Neural crest cell (in vitro differentiated cells): ENCODE measurements at regions not wholly inside any gene's neighbourhood (a gene's known extent, or its start where the extent isn't known, plus 50 kb on each side); places are given as distances from the start of the nearest gene placed in this dataset.

ENCODE experiments used
- DNase-seq: peaks from one replicate; pipeline ENCODE4 v3.0.0; 2021; ENCODE audit warnings: low read depth, mixed read lengths, low spot score
- H3K27ac Mint-ChIP-seq: one replicate; pipeline ENCODE4 v1.8.0; 2021; ENCODE audit warnings: mild to moderate bottlenecking, mixed read lengths; ENCODE audit not compliant: unreplicated experiment
- H3K27me3 Mint-ChIP-seq: 2 replicates; pipeline ENCODE4 v1.8.0; 2021; ENCODE audit warnings: low read depth, mild to moderate bottlenecking, mixed read lengths
- H3K36me3 Mint-ChIP-seq: 2 replicates; pipeline ENCODE4 v1.8.0; 2021; ENCODE audit warnings: low read depth, mild to moderate bottlenecking, mixed read lengths
- H3K4me1 Mint-ChIP-seq: 2 replicates; pipeline ENCODE4 v1.8.0; 2021; ENCODE audit warnings: mixed read lengths
- H3K4me3 Mint-ChIP-seq: one replicate; pipeline ENCODE4 v1.8.0; 2021; ENCODE audit warnings: mild to moderate bottlenecking, mixed read lengths
- H3K9me3 Mint-ChIP-seq: 2 replicates; pipeline ENCODE4 v1.8.0; 2021; ENCODE audit warnings: mixed read lengths
- TF ChIP-seq, protein P1 (sequence below): fragments of 200-600 bp; sonication (generic); conservative IDR thresholded peaks from 2 replicates; pipeline ENCODE4 v1.5.0; 2021; ENCODE audit warnings: antibody characterized with exemption, mild to moderate bottlenecking

- Mint-ChIP-seq H3K27ac (no peak overlapping the region), H3K4me1 (peaks cover 11% of the 10 kb centered on the region), H3K27me3 (no peaks in the 10 kb centered on the region), H3K9me3 (peaks cover under 1% of the 10 kb centered on the region), H3K36me3 (no peaks in the 10 kb centered on the region), H3K4me3 (no peak overlapping the region)
- TF ChIP-seq, protein P1, sequence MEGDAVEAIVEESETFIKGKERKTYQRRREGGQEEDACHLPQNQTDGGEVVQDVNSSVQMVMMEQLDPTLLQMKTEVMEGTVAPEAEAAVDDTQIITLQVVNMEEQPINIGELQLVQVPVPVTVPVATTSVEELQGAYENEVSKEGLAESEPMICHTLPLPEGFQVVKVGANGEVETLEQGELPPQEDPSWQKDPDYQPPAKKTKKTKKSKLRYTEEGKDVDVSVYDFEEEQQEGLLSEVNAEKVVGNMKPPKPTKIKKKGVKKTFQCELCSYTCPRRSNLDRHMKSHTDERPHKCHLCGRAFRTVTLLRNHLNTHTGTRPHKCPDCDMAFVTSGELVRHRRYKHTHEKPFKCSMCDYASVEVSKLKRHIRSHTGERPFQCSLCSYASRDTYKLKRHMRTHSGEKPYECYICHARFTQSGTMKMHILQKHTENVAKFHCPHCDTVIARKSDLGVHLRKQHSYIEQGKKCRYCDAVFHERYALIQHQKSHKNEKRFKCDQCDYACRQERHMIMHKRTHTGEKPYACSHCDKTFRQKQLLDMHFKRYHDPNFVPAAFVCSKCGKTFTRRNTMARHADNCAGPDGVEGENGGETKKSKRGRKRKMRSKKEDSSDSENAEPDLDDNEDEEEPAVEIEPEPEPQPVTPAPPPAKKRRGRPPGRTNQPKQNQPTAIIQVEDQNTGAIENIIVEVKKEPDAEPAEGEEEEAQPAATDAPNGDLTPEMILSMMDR, result no peak
- DNase-seq, result no peak
These were observed 127.4 kb downstream of the ZNF330 start for GRCh38 chr4:141348125-141348524.

- Mint-ChIP-seq H3K4me3 (no peak overlapping the region), H3K9me3 (peaks cover 5% of the 10 kb centered on the region), H3K4me1 (peaks cover 16% of the 10 kb centered on the region), H3K36me3 (no peaks in the 10 kb centered on the region), H3K27ac (no peak overlapping the region), H3K27me3 (no peaks in the 10 kb centered on the region)
- TF ChIP-seq, protein P1, result no peak
- no peak for DNase-seq
These were observed 127.9 kb downstream of the ZNF330 start for GRCh38 chr4:141348573-141348972.

- Mint-ChIP-seq H3K9me3 (peaks cover 6% of the 10 kb centered on the region), H3K27ac (no peak overlapping the region), H3K27me3 (no peaks in the 10 kb centered on the region), H3K36me3 (no peaks in the 10 kb centered on the region), H3K4me3 (no peak overlapping the region), H3K4me1 (peaks cover 22% of the 10 kb centered on the region)
- TF ChIP-seq, protein P1, result no peak
- no peak for DNase-seq
These were observed 128.5 kb downstream of the ZNF330 start for GRCh38 chr4:141349236-141349635.

DNA sequence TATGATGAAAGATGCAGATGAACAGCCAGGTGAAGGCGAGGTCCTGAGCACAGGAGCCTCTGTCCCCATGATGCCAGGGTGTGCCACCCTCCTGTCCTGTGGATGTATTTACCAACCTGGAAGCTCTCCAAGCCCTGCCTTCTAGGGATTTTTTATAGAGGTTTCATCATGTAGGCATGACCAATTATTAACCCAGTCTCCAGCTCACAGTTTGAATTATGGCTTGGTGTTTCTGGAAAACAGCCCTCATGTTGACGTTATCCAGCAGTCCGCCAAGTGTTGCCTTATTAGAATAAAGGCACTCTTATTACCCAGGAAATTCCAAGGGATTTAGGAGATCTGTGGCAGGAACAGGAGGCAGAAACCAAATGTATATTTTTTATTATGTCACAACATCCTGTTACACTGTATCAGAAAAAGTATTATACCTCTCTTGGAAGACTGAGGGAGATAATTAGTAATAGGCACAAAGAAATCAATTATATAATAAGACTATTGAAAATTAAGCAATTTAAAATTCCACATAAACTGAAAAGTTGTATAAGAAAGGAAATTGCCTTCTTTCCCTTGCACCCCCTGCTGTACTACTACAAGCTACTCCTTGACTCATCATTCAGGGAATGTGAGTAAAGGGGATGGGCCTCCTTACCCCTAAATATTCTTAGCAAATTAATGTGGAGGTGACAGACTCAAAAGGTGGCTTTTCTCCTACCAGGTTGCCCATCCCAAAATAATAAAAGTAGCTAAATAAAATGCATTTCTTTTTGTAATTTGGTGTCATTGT lies 129.6 kb downstream of the ZNF330 start:
- Mint-ChIP-seq H3K4me1 (peaks cover 23% of the 10 kb centered on the region), H3K27me3 (no peaks in the 10 kb centered on the region), H3K9me3 (peaks cover 6% of the 10 kb centered on the region), H3K36me3 (no peaks in the 10 kb centered on the region), H3K27ac (no peak overlapping the region), H3K4me3 (no peak overlapping the region)
- DNase-seq, result no peak
- TF ChIP-seq, protein P1, result no peak

GRCh38 chr4:141352331-141352730 lies 131.6 kb downstream of the ZNF330 start:
- DNase-seq, result no peak
- Mint-ChIP-seq H3K36me3 (no peaks in the 10 kb centered on the region), H3K9me3 (peaks cover 6% of the 10 kb centered on the region), H3K4me3 (no peak overlapping the region), H3K4me1 (peaks cover 35% of the 10 kb centered on the region), H3K27ac (no peak overlapping the region), H3K27me3 (no peaks in the 10 kb centered on the region)
- TF ChIP-seq, protein P1, result no peak
